ENCODE measurements at regions not wholly inside any gene's neighbourhood (a gene's known extent, or its start where the extent isn't known, plus 50 kb on each side); places are given as distances from the start of the nearest gene placed in this dataset.

DNA sequence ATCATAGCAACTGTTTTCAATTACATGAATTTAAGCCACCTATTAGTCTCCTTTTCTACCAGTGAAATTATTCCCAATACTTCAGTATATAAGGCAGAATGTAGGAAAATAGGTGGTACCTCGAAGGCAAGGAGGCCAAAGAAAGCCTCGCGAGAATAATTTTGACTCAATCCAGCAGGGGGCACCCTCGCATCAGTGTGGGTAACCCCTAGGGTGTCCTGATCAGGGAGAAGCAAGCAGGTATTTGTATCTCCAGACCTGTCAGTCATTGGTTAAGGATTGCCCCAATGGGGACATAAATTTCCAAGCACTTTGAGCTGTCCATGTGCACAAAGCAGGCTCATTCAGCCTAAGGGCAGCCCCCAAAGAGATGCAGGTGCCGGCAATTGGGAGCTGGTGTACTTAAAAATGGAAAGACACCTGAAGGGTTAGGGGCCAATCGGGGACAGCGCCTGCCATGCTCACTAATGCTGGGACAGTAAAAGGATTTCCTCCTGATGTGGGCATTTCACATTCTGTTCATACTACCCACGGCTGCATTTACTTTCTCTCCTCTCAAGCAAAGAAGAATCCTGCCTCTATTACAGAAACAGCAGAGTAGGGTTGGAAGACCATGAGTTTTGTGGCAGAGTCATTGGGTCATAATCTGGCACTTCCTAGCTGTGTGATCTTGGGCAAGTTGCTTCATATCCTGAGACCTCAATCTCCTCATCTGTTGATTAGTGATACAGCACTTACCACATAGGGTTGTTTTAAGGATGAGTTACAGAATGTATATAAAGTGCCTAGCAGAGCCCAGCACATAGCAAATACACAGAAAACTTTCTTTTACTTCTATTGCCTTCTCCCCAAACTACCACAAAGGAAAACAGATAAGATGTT is 136.1 kb downstream of the ICOS start:
- Histone ChIP-seq H3K4me3 (ENCODE audit: insufficient read depth, low read depth, low read length) (no peak overlapping the region), H3K9me3 (ENCODE audit: insufficient read depth, low read depth, low read length) (no peaks in the 10 kb centered on the region), H3K36me3 (ENCODE audit: insufficient read depth, low read length) (no peaks in the 10 kb centered on the region), H3K79me2 (ENCODE audit: insufficient read depth, low read length) (no peaks in the 10 kb centered on the region), H3K27ac (ENCODE audit: low read depth, low read length) (no peak overlapping the region), H3K4me2 (ENCODE audit: low read length) (no peak overlapping the region), H3K4me1 (ENCODE audit: insufficient read depth, low read length) (no peaks in the 10 kb centered on the region), H3K27me3 (ENCODE audit: insufficient read depth, low read length) (no peaks in the 10 kb centered on the region), H2AFZ (ENCODE audit: low read depth, low read length) (no peak overlapping the region), H4K20me1 (ENCODE audit: insufficient read depth, low read length) (no peaks in the 10 kb centered on the region), H3K9ac (ENCODE audit: low read length) (no peak overlapping the region)
- Mint-ChIP-seq H3K27me3 (ENCODE audit: low read depth, unreplicated experiment) (peaks cover 6% of the 10 kb centered on the region), H3K9me3 (ENCODE audit: unreplicated experiment) (peaks cover 6% of the 10 kb centered on the region), H3K4me1 (ENCODE audit: low read depth, unreplicated experiment) (peaks cover 9% of the 10 kb centered on the region), H3K36me3 (ENCODE audit: low read depth, unreplicated experiment) (no peaks in the 10 kb centered on the region), H3K4me3 (ENCODE audit: unreplicated experiment) (no peak overlapping the region), H3K27ac (ENCODE audit: unreplicated experiment) (no peak overlapping the region)
- DNase-seq (ENCODE audit: low read depth) (no peak), FAIRE-seq (no peak)
- TF ChIP-seq, protein P1, sequence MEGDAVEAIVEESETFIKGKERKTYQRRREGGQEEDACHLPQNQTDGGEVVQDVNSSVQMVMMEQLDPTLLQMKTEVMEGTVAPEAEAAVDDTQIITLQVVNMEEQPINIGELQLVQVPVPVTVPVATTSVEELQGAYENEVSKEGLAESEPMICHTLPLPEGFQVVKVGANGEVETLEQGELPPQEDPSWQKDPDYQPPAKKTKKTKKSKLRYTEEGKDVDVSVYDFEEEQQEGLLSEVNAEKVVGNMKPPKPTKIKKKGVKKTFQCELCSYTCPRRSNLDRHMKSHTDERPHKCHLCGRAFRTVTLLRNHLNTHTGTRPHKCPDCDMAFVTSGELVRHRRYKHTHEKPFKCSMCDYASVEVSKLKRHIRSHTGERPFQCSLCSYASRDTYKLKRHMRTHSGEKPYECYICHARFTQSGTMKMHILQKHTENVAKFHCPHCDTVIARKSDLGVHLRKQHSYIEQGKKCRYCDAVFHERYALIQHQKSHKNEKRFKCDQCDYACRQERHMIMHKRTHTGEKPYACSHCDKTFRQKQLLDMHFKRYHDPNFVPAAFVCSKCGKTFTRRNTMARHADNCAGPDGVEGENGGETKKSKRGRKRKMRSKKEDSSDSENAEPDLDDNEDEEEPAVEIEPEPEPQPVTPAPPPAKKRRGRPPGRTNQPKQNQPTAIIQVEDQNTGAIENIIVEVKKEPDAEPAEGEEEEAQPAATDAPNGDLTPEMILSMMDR (IDR thresholded peaks at IDR 0.05; ENCODE audit: insufficient read depth, low read depth, low read length): no peak
- TF ChIP-seq EZH2 (IDR thresholded peaks at IDR 0.05; ENCODE audit: insufficient read depth, low read length): no peak

DNA sequence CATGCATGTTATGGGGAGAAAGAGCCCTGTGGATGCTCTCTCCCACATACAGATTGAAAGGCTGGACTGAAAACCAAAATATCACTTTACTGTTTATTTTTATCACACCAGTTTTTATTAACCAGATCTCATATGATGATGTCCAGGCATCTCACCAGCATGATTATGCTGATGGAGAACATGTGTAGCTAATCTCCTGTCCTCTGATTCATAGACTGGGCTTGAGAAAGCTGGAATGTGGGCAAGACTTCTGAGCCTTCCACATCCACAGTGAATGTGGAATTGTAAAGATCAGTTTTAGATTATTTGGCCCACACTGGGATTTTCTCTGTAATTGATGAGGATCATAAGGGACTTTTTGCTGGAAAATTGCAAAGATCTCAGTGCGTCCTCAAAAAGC is 137.9 kb downstream of the ICOS start:
- no peak for FAIRE-seq

More for the DNA sequence above, 137.9 kb downstream of the ICOS start:
- H3K4me1 Mint-ChIP-seq (ENCODE audit: low read depth, unreplicated experiment): peaks cover 16% of the 10 kb centered on the region
- H2AFZ ChIP-seq (ENCODE audit: low read depth, low read length): no peak overlapping the region
- H3K9me3 Mint-ChIP-seq (ENCODE audit: unreplicated experiment): peaks cover 8% of the 10 kb centered on the region
- peaks cover 6% of the 10 kb centered on the region for H3K27me3 Mint-ChIP-seq (ENCODE audit: low read depth, unreplicated experiment)
- no peak overlapping the region for H3K27ac Mint-ChIP-seq (ENCODE audit: unreplicated experiment)
- no peak overlapping the region for H3K27ac ChIP-seq (ENCODE audit: low read depth, low read length)
- H3K9me3 ChIP-seq (ENCODE audit: insufficient read depth, low read depth, low read length): no peaks in the 10 kb centered on the region
- no peaks in the 10 kb centered on the region for H3K79me2 ChIP-seq (ENCODE audit: insufficient read depth, low read length)
- H3K4me1 ChIP-seq (ENCODE audit: insufficient read depth, low read length): no peaks in the 10 kb centered on the region
- H3K4me2 ChIP-seq (ENCODE audit: low read length): no peak overlapping the region
- no peak overlapping the region for H3K4me3 ChIP-seq (ENCODE audit: insufficient read depth, low read depth, low read length)
- DNase-seq (ENCODE audit: low read depth): peak; percentile 49
- TF ChIP-seq, protein P1 (IDR thresholded peaks at IDR 0.05; ENCODE audit: insufficient read depth, low read depth, low read length): no peak
- no peak for TF ChIP-seq EZH2 (IDR thresholded peaks at IDR 0.05; ENCODE audit: insufficient read depth, low read length)
- no peaks in the 10 kb centered on the region for H3K27me3 ChIP-seq (ENCODE audit: insufficient read depth, low read length)
- H4K20me1 ChIP-seq (ENCODE audit: insufficient read depth, low read length): no peaks in the 10 kb centered on the region
- H3K36me3 ChIP-seq (ENCODE audit: insufficient read depth, low read length): no peaks in the 10 kb centered on the region
- no peaks in the 10 kb centered on the region for H3K36me3 Mint-ChIP-seq (ENCODE audit: low read depth, unreplicated experiment)
- H3K4me3 Mint-ChIP-seq (ENCODE audit: unreplicated experiment): no peak overlapping the region
- no peak overlapping the region for H3K9ac ChIP-seq (ENCODE audit: low read length)
